Psoas muscle (tissue), 7 donors: ENCODE measurements at regions not wholly inside any gene's neighbourhood (a gene's known extent, or its start where the extent isn't known, plus 50 kb on each side); places are given as distances from the start of the nearest gene placed in this dataset.

ENCODE experiments used
- ATAC-seq, 4 donors: fragments of 200-7000 bp; cut with Tn5 transposase; one replicate each; pipeline ENCODE4 v1.9.1; 2020; ENCODE audit warnings: moderate library complexity in 3 of 4, mild to moderate bottlenecking in 2 of 4
- DNase-seq, 2 donors: peaks; one replicate each; pipeline ENCODE4 v3.0.0-alpha.2; 2020
- H3K27ac ChIP-seq: fragments of 200-600 bp; one replicate; pipeline ENCODE4 v1.8.0; 2022
- H3K27me3 ChIP-seq, 3 donors: fragments of 200-600 bp in 1 of 3; one replicate each; pipeline versions ENCODE4 v1.6.1 to v1.8.0; 2013 to 2022; ENCODE audit warnings: low read length in 2 of 3, mild to moderate bottlenecking in 2 of 3, moderate library complexity in 1 of 3; ENCODE audit not compliant: insufficient read depth in 3 of 3
- H3K36me3 ChIP-seq, 2 donors: fragments of 200-600 bp in 1 of 2; one replicate each; pipeline versions ENCODE4 v1.6.1 to v1.8.0; 2013 to 2022; ENCODE audit warnings: low read depth in 1 of 2, mild to moderate bottlenecking in 1 of 2, moderate library complexity in 1 of 2; ENCODE audit not compliant: insufficient read depth in 1 of 2
- H3K4me1 ChIP-seq: fragments of 200-600 bp; one replicate; pipeline ENCODE4 v1.8.0; 2022
- H3K4me3 ChIP-seq: fragments of 200-600 bp; one replicate; pipeline ENCODE4 v1.8.0; 2022; ENCODE audit warnings: mild to moderate bottlenecking
- H3K9me3 ChIP-seq: fragments of 200-600 bp; one replicate; pipeline ENCODE4 v1.8.0; 2022
- CTCF ChIP-seq: fragments of 200-600 bp; IDR thresholded peaks from one replicate; pipeline ENCODE4 v1.8.0; 2022; ENCODE audit warnings: antibody characterized with exemption
- WGBS, 3 donors: extraction: QIAGEN DNeasy Blood & Tissue Kit; methylation state at CpG; one replicate each; pipeline versions ENCODE4 v1.1.6 to v1.1.7; 2013; 5-methylcytosine and 5-hydroxymethylcytosine counted together
- intact Hi-C, 2 donors: fragments of 100-400 bp; cut with DNase I; formaldehyde crosslinking; loops; one replicate each; pipeline versions ENCODE4 v1.11.0 to v1.14.2; 2022
- donor health status: healthy with polysubstance abuse.
- donor health status: DM: no; HTN: no; CAD: no; lungs with moderate emphysema.
- donor health status: Bipolar disorder and iron deficiency.
- donor health status: healthy.
- donor health status: DM: yes; HTN: yes; CAD: no.
- donor health status: DM: no; HTN: no; CAD: no.
- donor health status: DM: yes; HTN: yes; CAD: no.

GRCh38 chr6:14061643-14062042 is 55.9 kb upstream of the CD83 start:
- TF ChIP-seq CTCF: no peak
- H3K27me3 ChIP-seq: peaks cover 0 to 40% (median 4%) of the 10 kb centered on the region in 3 donors
- H3K4me1 ChIP-seq: no peaks in the 10 kb centered on the region
- 72 to 78% (median 76%) methylated on average over 4 of the region's 4 CpGs for WGBS, 3 donors
- no peaks in the 10 kb centered on the region for H3K36me3 ChIP-seq
- DNase-seq (no peak), ATAC-seq (no peak)
- no peaks in the 10 kb centered on the region for H3K9me3 ChIP-seq
- intact Hi-C loops: no loop called here
- no peak overlapping the region for H3K27ac ChIP-seq
- no peak overlapping the region for H3K4me3 ChIP-seq

GRCh38 chr6:14062345-14063029 is 55.1 kb upstream of the CD83 start:
- WGBS, 3 donors: 87 to 92% (median 89%) methylated on average over 3 of the region's 3 CpGs
- TF ChIP-seq CTCF: no peak

GRCh38 chr6:14063756-14064155 is 53.8 kb upstream of the CD83 start:
- Histone ChIP-seq H3K9me3 (no peaks in the 10 kb centered on the region), H3K27ac (no peak overlapping the region), H3K36me3 (no peaks in the 10 kb centered on the region), H3K27me3 (peaks cover 0 to 28% (median 4%) of the 10 kb centered on the region in 3 donors), H3K4me3 (no peak overlapping the region), H3K4me1 (no peaks in the 10 kb centered on the region)
- 39 to 44% (median 42%) methylated on average over 3 of the region's 3 CpGs for WGBS, 3 donors
- intact Hi-C loops: no loop called here
- ATAC-seq: no peak
- TF ChIP-seq CTCF: no peak
- no peak for DNase-seq

More at GRCh38 chr6:14062345-14063029, 55.1 kb upstream of the CD83 start:
- intact Hi-C loops: no loop called here
- Histone ChIP-seq H3K4me3 (no peak overlapping the region), H3K27ac (no peak overlapping the region), H3K9me3 (no peaks in the 10 kb centered on the region), H3K4me1 (no peaks in the 10 kb centered on the region), H3K36me3 (no peaks in the 10 kb centered on the region), H3K27me3 (peaks cover 0 to 37% (median 4%) of the 10 kb centered on the region in 3 donors)
- ATAC-seq: no peak
- no peak for DNase-seq

- Histone ChIP-seq H3K36me3 (no peaks in the 10 kb centered on the region), H3K27me3 (peaks cover 0 to 12% (median 4%) of the 10 kb centered on the region in 3 donors), H3K9me3 (no peaks in the 10 kb centered on the region), H3K4me1 (no peaks in the 10 kb centered on the region), H3K4me3 (no peak overlapping the region), H3K27ac (no peak overlapping the region)
- ATAC-seq (no peak), DNase-seq (no peak)
- no peak for TF ChIP-seq CTCF
- intact Hi-C loops: loop anchor here in 1 of 2 donors (5.0 kb wide), 2 partner anchors 158 to 273 kb away; no protein-coding TSS in a partner anchor
- 86 to 94% (median 93%) methylated on average over 1 of the region's 1 CpG for WGBS, 3 donors
Measured at GRCh38 chr6:14065350-14065749, 52.2 kb upstream of the CD83 start.
